Mesodermal cell (in vitro differentiated cells): ENCODE measurements at regions not wholly inside any gene's neighbourhood (a gene's known extent, or its start where the extent isn't known, plus 50 kb on each side); places are given as distances from the start of the nearest gene placed in this dataset.

Experiments used
- H3K27ac ChIP-seq: 2 replicates; pipeline ENCODE4 v1.7.0; 2013; ENCODE audit warnings: mild to moderate bottlenecking, low read depth, low read length, moderate library complexity; ENCODE audit not compliant: severe bottlenecking
- H3K36me3 ChIP-seq: 2 replicates; pipeline ENCODE4 v1.7.1; 2013; ENCODE audit warnings: mild to moderate bottlenecking, low read length, moderate library complexity; ENCODE audit not compliant: control insufficient read depth, insufficient read depth
- H3K4me1 ChIP-seq: one replicate; pipeline ENCODE4 v1.7.1; 2013; ENCODE audit warnings: mild to moderate bottlenecking, low read length; ENCODE audit not compliant: insufficient read depth, control insufficient read depth, poor library complexity, severe bottlenecking
- H3K4me3 ChIP-seq: 2 replicates; pipeline ENCODE4 v1.7.0; 2013; ENCODE audit warnings: low read length, control low read depth, mild to moderate bottlenecking; ENCODE audit not compliant: insufficient read depth, poor library complexity, severe bottlenecking; ENCODE audit errors: extremely low read depth
- H3K9me3 ChIP-seq: 2 replicates; pipeline ENCODE4 v1.7.1; 2013; ENCODE audit warnings: mild to moderate bottlenecking, low read length, moderate library complexity; ENCODE audit not compliant: control insufficient read depth
- WGBS, 2 experiments: methylation state at CpG; one replicate each; pipeline ENCODE4 v1.1.5; 2013; ENCODE audit warnings: missing lambda C conversion rate in 2 of 2; ENCODE audit not compliant: insufficient coverage in 2 of 2; 5-methylcytosine and 5-hydroxymethylcytosine counted together

- H3K4me1 ChIP-seq, result no peaks in the 10 kb centered on the region
- H3K36me3 ChIP-seq, result no peaks in the 10 kb centered on the region
- WGBS, 2 experiments, result 100% methylated on average over 3 of the region's 3 CpGs; no CpG with 5 or more reads in 1 of the 2 experiments
- no peak overlapping the region for H3K27ac ChIP-seq
- H3K4me3 ChIP-seq, result no peak overlapping the region
- H3K9me3 ChIP-seq, result no peaks in the 10 kb centered on the region
These were observed 664.1 kb downstream of the NOVA1 start for GRCh38 chr14:25933731-25934130.

GRCh38 chr14:25929881-25930615 lies 667.8 kb downstream of the NOVA1 start:
- 83 to 93% methylated on average over 2 to 5 of the region's 7 CpGs for WGBS, 2 experiments
- H3K9me3 ChIP-seq, result no peaks in the 10 kb centered on the region
- H3K4me1 ChIP-seq, result no peaks in the 10 kb centered on the region
- H3K4me3 ChIP-seq, result no peak overlapping the region
- H3K36me3 ChIP-seq, result no peaks in the 10 kb centered on the region
- no peak overlapping the region for H3K27ac ChIP-seq

GRCh38 chr14:25911831-25912230 lies 686.0 kb downstream of the NOVA1 start:
- 89 to 91% methylated on average over 9 of the region's 9 CpGs for WGBS, 2 experiments
- Histone ChIP-seq H3K4me1 (no peaks in the 10 kb centered on the region), H3K4me3 (no peak overlapping the region), H3K36me3 (no peaks in the 10 kb centered on the region), H3K27ac (no peak overlapping the region), H3K9me3 (no peaks in the 10 kb centered on the region)

- WGBS, 2 experiments, result 96 to 97% methylated on average over 6 to 7 of the region's 11 CpGs
- Histone ChIP-seq H3K9me3 (no peaks in the 10 kb centered on the region), H3K4me3 (no peak overlapping the region), H3K36me3 (no peaks in the 10 kb centered on the region), H3K4me1 (no peaks in the 10 kb centered on the region), H3K27ac (no peak overlapping the region)
These were observed 688.6 kb downstream of the NOVA1 start for GRCh38 chr14:25909045-25909747.

GRCh38 chr14:25908277-25909044 lies 689.4 kb downstream of the NOVA1 start:
- Histone ChIP-seq H3K36me3 (no peaks in the 10 kb centered on the region), H3K27ac (no peak overlapping the region), H3K9me3 (no peaks in the 10 kb centered on the region), H3K4me1 (no peaks in the 10 kb centered on the region), H3K4me3 (no peak overlapping the region)
- WGBS, 2 experiments, result 94% methylated on average over 2 of the region's 3 CpGs; no CpG with 5 or more reads in 1 of the 2 experiments

DNA sequence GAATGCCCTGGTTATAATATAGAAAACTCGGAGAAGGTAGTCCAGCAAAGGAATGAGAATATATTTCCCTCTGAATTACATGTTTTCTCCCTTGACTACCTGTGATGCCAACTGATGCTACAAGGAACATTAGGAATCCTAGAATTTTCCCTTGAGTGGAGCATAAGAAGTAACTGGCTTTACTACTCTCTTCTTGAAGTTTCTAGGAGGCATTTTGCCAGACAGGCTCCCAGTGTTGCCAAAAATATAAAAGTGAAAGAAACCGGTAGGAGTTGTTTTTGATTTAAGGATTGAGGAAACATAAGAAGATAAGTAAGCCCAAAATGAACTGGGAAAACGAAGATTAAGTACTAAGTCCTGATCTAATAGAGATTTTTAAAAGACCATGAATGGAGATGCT lies 693.4 kb downstream of the NOVA1 start:
- Histone ChIP-seq H3K36me3 (no peaks in the 10 kb centered on the region), H3K4me3 (no peak overlapping the region), H3K4me1 (no peaks in the 10 kb centered on the region), H3K9me3 (no peaks in the 10 kb centered on the region), H3K27ac (no peak overlapping the region)
- WGBS, 2 experiments, result 100% methylated on average over 1 of the region's 3 CpGs; no CpG with 5 or more reads in 1 of the 2 experiments

- no peak overlapping the region for H3K27ac ChIP-seq
- H3K36me3 ChIP-seq, result no peaks in the 10 kb centered on the region
- no peak overlapping the region for H3K4me3 ChIP-seq
- H3K4me1 ChIP-seq, result no peaks in the 10 kb centered on the region
- no CpG with 5 or more reads among the region's 1 CpG for WGBS, 2 experiments
- H3K9me3 ChIP-seq, result no peaks in the 10 kb centered on the region
These were observed 698.6 kb downstream of the NOVA1 start for GRCh38 chr14:25899197-25899596.

- H3K4me3 ChIP-seq, result no peak overlapping the region
- 0% methylated on average over 1 of the region's 1 CpG; no CpG with 5 or more reads in 1 of the 2 experiments for WGBS, 2 experiments
These were observed 701.1 kb downstream of the NOVA1 start for GRCh38 chr14:25896777-25897176.

DNA sequence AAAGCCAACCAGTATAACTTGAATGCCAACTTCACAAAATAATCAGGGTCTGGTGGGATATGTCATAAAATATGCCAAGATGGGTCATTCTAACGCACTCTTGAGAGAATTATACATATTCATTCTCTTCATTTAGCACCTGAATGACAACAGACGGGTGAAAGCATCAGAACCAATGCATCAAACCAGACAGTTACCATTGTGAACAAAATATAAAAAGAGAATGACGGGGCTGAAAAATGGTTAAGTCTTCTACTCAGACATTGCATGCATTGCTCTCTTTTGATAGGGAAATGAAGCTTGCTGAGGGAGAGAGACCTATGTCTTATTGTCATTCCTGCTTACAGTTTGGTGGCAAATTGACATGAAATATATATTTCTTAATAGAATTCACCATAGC lies 702.1 kb downstream of the NOVA1 start:
- Histone ChIP-seq H3K4me3 (no peak overlapping the region), H3K9me3 (no peaks in the 10 kb centered on the region), H3K27ac (no peak overlapping the region), H3K36me3 (no peaks in the 10 kb centered on the region), H3K4me1 (no peaks in the 10 kb centered on the region)
- WGBS, 2 experiments, result no CpG with 5 or more reads among the region's 3 CpGs

More at GRCh38 chr14:25896777-25897176, 701.1 kb downstream of the NOVA1 start:
- Histone ChIP-seq H3K4me1 (no peaks in the 10 kb centered on the region), H3K9me3 (no peaks in the 10 kb centered on the region), H3K36me3 (no peaks in the 10 kb centered on the region), H3K27ac (no peak overlapping the region)

DNA sequence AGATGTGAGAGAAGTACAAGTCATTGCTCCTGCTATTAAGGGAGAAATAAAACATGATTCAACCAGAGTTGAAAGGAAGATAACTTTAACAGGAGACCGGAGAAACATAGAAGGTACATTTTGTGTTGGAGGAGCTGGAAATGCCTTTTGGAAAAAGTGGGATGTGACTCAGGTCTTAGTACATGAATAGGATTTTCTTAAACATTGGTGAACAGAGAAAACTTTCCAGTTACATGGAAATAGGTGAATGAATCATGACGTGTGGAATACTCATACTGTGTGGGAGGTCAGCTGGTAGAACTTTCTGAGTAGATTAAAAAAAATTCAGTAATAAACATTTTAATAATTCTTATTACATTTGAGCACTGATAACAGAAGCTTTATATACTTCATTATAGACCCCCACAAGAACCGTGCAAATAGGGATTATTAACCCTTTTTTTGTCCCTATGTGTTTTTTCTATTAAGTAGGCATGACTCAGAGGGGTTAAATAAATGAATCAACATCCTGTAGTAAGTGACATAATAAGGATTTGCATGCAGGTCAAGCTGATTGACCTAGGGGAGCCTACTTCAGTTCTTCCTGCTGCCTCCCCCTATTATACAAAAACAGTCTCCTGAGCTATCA lies 710.5 kb downstream of the NOVA1 start:
- H3K36me3 ChIP-seq, result no peaks in the 10 kb centered on the region
- no peak overlapping the region for H3K27ac ChIP-seq
- whole genome bisulfite sequencing, 2 experiments, result 88 to 100% methylated on average over 1 of the region's 3 CpGs
- H3K9me3 ChIP-seq, result no peaks in the 10 kb centered on the region
- H3K4me1 ChIP-seq, result peaks cover 7% of the 10 kb centered on the region
- H3K4me3 ChIP-seq, result no peak overlapping the region
